Fibroblast of skin of left quadriceps (primary cell): ENCODE measurements at regions not wholly inside any gene's neighbourhood (a gene's known extent, or its start where the extent isn't known, plus 50 kb on each side); places are given as distances from the start of the nearest gene placed in this dataset.
A peak's percentile ranks its signal among the peaks of the same experiment; 100 is the strongest.
"Not testable (repeated sequence)": the region's sequence is repeated elsewhere in the genome, so short reads cannot be mapped to it uniquely, and the experiment has no call there.

Experiments
- DNase-seq, 2 experiments: peaks; one replicate each; pipeline ENCODE4 v3.0.0-alpha.2; 2013; ENCODE audit warnings: low read depth in 2 of 2

- DNase-seq = no peak
Observed at GRCh38 chr2:184326066-184326465, 272.3 kb upstream of the ZNF804A start.

- not testable (repeated sequence) for DNase-seq
Observed at GRCh38 chr2:184327805-184328204, 270.5 kb upstream of the ZNF804A start.

- not testable (repeated sequence) for DNase-seq
Observed at GRCh38 chr2:184330561-184330960, 267.8 kb upstream of the ZNF804A start.

- DNase-seq = peak; percentile 34 to 42
Observed at GRCh38 chr2:184336688-184337087, 261.6 kb upstream of the ZNF804A start.

- DNase-seq = no peak
Observed at GRCh38 chr2:184338771-184339170, 259.6 kb upstream of the ZNF804A start.

GRCh38 chr2:184339966-184340365, 258.4 kb upstream of the ZNF804A start:
- DNase-seq = peak; percentile 53 to 68

GRCh38 chr2:184346338-184346862, 251.9 kb upstream of the ZNF804A start:
- no peak for DNase-seq

- no peak for DNase-seq
Observed at GRCh38 chr2:184351126-184351525, 247.2 kb upstream of the ZNF804A start.

- no peak for DNase-seq
Observed at GRCh38 chr2:184357033-184357432, 241.3 kb upstream of the ZNF804A start.

- no peak for DNase-seq
Observed at GRCh38 chr2:184359379-184359778, 238.9 kb upstream of the ZNF804A start.

GRCh38 chr2:184363213-184363612, 235.1 kb upstream of the ZNF804A start:
- DNase-seq = no peak

- DNase-seq = no peak
Observed at GRCh38 chr2:184367211-184367610, 231.1 kb upstream of the ZNF804A start.

GRCh38 chr2:184369307-184369706, 229.0 kb upstream of the ZNF804A start:
- DNase-seq = no peak

GRCh38 chr2:184370954-184371353, 227.4 kb upstream of the ZNF804A start:
- DNase-seq = no peak

GRCh38 chr2:184371641-184372040, 226.7 kb upstream of the ZNF804A start:
- peak in 1 of 2 experiments; percentile 6 for DNase-seq

- no peak for DNase-seq
Observed at GRCh38 chr2:184372484-184372883, 225.8 kb upstream of the ZNF804A start.

GRCh38 chr2:184394642-184395041, 203.7 kb upstream of the ZNF804A start:
- DNase-seq = no peak

GRCh38 chr2:184402381-184402780, 195.9 kb upstream of the ZNF804A start:
- DNase-seq = no peak

GRCh38 chr2:184407041-184407630, 191.2 kb upstream of the ZNF804A start:
- DNase-seq = not testable (repeated sequence)

- DNase-seq = no peak
Observed at GRCh38 chr2:184410160-184410559, 188.2 kb upstream of the ZNF804A start.

GRCh38 chr2:184413221-184413620, 185.1 kb upstream of the ZNF804A start:
- DNase-seq = no peak

GRCh38 chr2:184413671-184414229, 184.6 kb upstream of the ZNF804A start:
- DNase-seq = no peak

- no peak for DNase-seq
Observed at GRCh38 chr2:184416146-184416913, 182.0 kb upstream of the ZNF804A start.
